NK-92 treated with Interleukin-12 subunit alpha and Interleukin-12 subunit beta, amount 100 ng/mL, for 24 hours (cell line): ENCODE measurements at regions not wholly inside any gene's neighbourhood (a gene's known extent, or its start where the extent isn't known, plus 50 kb on each side); places are given as distances from the start of the nearest gene placed in this dataset.
"Not testable (repeated sequence)": the region's sequence is repeated elsewhere in the genome, so short reads cannot be mapped to it uniquely, and the experiment has no call there.

Source experiments
- DNase-seq: peaks from one replicate; lab custom pipeline; 2025; lab: John Stamatoyannopoulos, UW

DNA sequence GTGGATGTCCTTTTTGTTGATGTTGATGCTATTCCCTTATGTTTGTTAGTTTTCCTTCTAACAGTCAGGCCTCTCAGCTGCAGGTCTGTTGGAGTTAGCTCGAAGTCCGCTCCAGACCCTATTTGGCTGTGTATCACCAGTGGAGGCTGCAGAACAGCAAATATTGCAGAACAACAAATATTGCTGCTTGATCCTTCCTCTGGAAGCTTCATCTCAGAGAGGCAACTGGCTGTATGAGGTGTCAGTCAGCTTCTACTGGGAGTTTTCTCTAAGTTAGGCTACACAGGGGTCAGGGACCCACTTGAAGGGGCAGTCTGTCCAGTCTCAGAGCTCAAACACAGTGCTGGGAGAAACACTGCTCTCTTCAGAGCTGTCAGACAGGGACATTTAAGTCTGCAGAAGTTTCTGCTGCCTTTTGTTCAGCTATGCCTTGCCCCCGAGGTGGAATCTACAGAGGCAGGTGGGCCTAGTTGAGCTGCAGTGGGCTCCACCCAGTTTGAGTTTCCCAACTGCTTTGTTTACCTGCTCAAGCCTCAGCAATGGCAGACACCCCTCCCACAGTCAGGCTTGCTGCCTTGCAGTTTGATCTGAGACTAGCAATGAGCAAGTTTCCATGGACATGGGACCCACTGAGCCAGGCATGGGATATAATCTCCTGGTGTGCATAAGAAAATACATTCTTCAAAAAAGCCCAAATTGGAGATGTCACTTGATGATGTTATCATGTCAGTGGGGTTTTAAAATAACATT lies 99.5 kb downstream of the KDM5D start:
- DNase-seq, result no peak

DNA sequence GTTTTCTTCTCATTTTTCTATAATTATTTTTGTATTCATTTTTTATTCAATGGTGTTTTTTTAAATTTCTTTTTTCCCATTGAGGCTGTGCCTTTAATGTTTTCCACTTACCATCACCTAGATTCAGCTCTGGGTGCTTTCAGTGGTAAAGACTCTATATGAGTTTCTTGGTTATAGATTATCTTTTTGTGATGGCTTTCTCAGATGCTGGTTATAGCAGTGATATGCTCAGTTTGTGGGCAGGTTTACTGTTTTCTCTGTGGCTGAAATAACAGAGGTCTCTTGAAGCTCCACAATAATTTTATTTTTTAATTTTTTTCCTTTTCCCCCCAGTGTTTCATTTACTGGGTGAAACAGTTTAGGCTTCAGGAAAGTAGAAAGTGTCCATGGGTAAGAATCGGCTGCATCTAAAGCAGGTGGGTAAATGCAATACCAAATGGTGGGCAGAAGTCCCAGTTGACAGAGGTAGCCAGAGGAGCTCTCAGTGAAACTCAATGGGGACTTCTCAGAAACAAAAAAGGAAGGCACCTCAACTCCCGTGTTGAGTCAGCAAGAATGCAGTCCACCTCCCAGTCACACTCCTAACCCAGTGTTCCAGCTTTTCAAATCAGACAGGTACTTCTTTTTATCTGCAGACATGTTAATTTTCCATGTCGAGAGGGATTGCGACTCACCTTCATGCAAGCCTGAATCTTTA lies 106.7 kb downstream of the KDM5D start:
- no peak for DNase-seq

DNA sequence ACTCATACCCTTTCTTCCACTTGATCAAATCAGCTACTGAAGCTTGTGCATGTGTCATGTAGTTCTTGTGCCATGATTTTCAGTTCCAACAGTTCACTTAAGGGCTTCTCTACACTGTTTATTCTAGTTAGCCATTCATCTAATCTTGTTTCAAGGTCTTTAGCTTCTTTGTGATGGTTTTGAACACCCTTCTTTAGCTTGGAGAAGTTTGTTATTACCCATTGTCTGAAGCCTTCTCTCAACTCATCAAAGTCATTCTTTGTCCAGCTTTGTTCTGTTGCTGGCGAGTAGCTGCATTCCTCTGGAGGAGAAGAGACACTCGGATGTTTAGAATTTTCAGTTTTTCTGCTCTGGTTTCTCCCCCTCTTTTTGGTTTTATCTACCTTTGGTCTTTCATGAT lies 115.6 kb downstream of the KDM5D start:
- DNase-seq, result no peak

DNA sequence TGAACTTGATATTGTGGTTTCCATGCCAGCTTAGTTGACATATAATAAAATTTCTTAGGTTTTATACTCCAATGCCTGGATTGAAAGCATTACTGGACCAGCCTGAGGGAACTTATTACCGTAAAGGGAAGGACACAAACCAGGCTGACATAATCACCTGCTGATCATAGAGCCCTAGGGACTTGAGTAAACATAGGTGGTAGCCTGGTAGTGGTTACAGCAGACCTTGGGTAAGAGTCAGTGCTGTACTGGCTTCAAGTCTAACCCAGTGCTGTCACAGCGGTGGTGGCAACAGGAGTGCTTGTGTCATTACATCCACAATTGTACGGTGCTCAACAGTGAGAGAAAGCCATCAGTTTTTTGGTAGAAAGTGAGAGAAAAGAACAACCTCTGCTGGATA lies 122.1 kb downstream of the KDM5D start:
- no peak for DNase-seq

DNA sequence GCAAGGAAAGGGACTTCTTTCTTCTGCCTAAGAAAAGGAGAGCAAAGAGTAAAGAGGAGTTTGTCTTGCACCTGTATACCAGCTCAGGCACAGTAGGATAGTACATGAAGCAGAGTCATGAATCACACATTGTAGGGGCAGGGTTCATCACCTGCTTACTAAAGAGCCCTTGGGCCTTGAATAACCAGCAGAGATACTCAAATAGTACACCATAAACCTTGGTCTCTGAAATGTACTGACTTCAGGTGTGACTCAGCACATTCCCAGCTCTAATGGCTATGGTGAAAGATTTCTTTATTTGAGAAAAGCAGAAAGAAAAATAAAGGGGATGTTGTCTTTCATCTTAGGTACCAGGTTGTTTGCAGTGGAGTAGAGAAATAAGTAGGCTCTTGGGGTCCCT lies 122.8 kb downstream of the KDM5D start:
- DNase-seq, result no peak

DNA sequence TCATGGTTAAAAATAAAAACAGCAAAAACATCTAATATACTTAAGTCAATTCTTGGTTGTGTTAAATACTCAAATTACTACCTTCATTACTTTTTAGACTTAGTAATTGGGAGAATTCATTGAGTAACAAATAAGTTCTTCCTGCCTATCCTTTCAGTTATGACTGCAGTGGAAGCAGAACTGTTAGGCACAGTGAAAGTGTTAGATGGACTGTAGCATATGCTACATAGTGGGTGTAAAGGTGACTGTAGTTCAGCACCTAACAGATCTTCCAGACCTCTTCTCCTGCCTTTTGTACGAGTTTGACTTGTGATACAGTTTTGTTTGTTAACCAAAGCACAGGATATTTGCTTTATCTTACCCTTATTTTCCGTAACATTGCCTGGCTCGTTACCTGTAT lies 143.4 kb downstream of the KDM5D start:
- no peak for DNase-seq

DNA sequence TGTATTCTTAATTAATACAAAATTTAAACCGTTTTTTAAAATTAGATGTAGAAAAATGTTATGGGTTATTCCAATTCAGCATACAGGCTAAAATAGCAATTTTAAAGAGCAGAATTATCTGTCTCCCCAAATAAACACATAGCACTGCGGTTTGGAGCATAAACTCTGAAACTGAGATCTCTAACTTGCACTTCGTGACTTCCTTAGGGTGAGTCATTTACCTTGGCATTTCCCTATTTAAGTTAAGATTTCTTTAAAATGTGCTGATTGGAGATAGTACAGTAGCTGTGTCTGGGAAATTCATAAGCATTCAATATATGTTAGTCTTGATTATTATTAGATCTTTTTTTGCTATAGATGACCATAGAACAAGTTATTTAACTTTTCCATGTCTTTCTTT lies 143.8 kb downstream of the KDM5D start:
- no peak for DNase-seq

DNA sequence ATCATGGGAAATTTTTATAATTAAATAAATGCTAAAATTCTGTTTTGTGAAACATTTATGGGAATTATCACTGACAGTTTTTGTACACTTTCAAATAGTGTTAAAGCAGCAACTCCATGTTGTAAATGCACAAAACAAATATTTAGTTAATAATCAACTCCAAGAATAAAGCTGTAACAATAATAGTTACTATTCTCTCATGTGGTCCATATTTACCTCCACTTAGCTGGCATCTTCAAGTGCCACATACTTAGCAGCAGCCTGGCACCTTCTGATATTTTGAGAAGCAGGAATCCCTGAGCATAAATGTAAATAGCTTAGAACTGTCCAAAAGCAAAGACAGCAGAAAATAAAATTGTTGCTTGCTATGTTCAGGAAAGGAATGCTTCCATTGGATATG lies 154.3 kb downstream of the KDM5D start:
- no peak for DNase-seq

DNA sequence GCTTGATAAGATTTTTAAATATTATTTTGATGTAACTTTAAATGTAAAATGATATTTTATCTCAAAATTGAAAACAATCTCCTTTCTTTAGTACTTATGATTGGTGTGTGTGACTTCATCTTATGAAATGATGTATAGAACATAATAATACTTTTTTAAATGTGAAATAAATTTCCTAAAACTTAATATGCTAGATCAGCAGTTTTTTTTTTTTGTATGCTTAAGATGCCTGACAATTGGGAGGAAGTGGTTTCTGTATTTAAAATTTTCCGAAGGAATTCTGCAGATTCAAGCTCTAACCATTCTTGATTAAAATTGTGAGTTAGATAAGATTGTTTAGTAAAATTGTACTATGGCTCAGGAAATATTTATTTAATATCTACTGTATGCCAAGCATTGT lies 154.9 kb downstream of the KDM5D start:
- DNase-seq, result no peak

DNA sequence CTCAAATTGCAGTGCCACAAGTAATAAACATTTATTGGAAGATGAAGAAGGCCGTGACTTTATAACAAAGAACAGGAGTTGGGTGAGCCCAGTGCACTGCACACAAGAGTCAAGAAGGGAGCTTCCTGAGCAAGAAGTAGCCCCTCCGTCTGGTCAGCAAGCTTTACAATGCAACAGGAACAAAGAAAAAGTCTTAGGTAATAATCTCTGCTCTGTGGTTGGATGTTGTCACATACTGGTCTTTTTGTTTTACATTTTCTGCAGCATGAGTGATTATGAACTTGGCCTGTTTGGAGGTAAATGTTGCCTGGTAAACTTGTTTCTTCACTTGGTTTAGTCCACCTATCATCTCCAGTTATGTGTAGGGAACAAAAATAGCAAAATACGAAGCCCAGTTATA lies 157.2 kb downstream of the KDM5D start:
- no peak for DNase-seq

DNA sequence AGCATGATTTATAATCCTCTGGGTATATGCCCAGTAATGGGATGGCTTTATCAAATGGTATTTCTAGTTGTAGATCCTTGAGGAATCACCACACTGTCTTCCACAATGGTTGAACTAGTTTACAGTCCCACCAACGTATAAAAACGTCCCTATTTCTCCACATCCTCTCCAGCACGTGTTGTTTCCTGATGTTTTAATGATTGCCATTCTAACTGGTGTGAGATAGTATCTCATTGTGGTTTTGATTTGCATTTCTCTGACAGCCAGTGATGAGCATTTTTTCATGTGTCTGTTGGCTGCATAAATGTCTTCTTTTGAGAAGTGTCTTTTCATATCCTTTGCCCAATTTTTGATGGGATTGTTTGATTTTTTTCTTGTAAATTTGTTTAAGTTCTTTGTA lies 163.5 kb downstream of the KDM5D start:
- not testable (repeated sequence) for DNase-seq

DNA sequence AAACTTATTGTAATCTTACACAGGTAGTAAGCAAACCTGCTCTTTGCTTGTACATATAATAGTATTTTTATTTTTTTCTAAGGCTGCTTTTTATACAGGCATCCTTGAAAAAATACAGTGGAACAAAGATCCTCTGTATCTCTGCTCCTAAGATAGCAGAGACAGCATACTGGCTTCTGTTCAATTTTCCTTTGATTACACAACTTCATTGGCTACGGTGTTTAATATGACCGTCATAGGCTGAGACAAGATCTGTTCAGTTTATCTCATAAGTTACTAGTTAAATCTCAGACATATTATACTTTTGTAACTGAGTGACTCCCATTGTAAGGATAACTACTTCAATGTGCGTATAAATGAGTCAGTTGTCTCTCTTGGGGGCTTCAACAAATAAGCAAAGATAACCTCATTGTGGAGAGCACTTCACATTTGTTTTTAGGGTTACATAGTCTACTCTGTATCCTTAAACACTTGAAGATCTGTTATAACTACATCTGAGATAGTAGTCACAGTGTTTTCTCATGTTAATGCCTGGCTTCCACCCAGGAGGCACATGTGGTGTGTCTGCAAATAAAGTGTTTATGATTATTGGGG lies 166.1 kb downstream of the KDM5D start:
- DNase-seq, result no peak

DNA sequence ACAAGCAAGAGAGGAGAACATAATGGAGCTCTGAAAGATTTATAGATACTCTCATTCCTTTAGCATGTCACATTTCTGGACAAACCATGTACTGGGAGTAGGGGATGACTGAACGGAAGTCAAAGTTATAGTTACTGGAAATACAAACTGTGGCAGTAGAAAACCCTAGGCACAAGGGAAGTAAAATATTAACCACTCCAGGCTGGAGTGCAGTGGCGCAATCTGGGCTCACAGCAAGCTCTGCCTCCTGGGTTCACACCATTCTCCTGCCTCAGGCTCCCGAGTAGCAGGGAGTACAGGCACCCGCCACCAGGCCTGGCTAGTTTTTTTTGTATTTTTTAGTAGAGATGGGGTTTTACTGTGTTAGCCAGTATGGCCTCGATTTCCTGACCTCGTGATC lies 167.3 kb downstream of the KDM5D start:
- DNase-seq, result no peak

DNA sequence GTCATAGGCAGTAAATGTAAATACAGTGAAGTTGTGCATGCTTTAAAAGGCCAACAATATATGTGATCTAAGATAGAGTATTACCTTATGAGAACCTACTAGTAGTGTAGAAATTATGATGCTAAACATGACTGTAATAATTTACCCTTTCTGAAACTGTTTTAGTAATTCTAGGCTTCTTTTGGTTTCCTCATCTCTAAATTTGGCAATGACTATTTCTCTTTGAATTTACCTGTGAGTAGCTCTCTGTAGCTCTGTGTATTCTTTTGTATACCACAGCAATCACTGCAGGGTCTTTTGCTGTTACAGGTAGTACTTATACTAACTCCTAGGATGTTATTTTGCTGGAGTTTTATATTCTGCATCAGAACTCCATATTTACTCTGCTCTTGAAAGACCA lies 169.6 kb downstream of the KDM5D start:
- no peak for DNase-seq

DNA sequence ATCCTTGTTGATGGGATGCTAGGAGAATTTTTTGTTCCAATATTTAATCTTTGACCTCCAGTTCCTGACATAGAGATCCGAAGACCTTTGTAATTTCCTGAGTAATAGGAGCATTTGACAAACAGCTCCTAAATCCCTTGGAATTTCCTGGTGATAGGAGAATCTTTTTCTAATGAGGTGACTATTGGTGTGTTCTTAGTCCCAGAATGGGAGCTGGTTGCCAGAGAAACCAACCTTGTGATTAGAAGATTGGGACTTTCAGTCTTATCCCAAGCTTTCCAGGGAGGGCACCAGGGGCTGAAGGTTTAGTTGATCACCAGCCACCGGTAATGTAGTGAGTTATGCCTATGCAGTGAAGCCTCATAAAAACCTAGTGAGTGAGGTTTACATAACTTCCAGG lies 170.9 kb downstream of the KDM5D start:
- DNase-seq, result no peak

DNA sequence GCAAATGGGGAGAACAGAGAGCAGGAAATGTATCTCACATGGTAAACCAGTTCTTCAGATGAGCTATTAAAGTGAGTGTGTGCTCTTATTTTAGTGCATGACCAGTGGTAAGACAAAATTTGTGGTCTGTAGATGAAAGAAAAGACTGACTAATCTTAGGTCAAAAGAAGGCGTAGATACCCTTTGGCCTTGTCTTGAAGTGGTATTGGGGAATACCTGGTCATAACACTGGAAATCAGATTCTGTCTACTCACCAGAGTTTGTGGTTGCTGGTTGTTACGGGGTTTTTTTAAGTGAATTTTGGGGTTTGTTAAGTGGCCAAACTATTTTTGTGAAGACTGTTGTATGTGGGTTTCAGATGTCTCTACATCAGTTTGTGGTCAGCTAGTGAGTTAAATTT lies 173.5 kb downstream of the KDM5D start:
- DNase-seq, result no peak

DNA sequence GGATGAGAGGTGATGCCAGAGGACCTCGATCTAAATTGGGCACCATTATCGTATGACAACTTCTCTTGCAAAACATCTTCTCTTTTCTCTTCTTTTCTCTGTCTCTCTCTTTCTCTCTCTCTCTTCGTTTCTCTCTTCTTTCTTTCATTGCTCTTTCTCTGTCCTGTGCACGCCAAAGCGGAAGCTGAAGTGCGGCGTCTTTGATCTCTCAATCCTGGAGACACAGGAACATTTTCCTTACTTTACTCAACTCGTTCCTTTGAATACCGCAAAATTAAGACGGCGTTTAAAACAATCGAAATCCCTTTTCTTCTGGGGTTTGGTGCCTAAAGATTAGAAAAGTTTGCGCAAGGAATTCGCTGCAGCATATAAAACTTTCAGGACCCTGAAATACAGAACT lies 176.6 kb downstream of the KDM5D start:
- no peak for DNase-seq

DNA sequence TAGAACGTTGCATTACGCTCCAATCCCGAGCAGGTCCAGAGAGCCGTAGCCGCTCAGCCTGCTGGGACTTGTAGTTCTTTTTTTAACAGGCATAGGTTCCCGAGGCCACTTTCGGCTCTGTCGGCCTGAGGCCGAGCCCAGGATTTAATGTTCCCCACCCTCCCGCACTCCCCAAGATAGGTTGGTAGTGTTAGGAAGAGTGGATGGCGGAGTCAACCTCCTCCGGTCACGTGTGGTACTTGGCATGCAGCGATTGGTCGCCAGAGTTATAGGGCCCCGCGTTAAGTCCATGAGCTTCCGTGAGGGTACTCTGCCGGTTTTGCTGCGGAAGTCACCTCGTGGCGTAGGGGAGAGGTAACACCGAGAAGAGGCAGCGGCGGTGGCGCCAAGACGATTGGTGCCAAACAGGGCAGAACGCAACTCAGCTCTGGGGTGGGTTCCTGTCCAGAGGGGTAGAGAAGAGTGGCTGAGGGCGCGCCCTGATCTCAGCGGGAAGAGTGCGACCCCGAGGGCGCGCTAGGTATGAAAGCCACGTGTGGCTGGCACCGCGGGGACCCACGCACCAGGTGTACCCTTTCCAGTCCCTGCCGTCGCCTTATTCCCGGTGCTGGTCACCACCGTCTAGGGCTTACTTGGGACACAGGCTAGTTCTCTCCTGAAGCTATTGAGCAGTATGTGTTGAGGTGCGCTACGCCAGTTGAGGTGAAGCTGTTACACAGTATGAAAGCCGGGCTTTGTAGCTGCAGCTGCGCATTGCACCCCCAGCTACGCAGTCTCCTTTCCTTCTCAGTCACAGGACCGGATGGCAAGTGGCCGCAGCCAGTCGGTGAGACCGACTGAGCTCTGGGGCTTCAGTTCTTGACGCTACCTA lies 177.2 kb downstream of the KDM5D start:
- peak; percentile 80 for DNase-seq

DNA sequence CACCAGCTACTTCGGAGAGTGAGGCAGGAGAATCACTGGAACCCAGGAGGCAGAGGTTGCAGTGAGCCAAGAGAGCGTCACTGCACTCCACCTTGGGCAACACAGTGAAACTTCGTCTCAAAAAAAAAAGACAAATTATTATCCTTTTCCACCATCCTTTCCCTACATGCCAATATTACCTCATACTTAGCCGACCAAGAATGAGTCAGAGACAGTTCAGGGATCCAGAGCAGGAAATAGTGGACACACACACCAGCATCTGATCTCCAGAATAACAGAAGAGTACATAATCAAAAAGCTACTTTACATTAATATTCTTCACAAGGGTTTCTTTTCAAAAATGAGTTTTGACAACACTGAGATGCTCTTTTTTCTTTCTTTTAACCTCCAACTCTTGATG lies 185.4 kb downstream of the KDM5D start:
- no peak for DNase-seq

DNA sequence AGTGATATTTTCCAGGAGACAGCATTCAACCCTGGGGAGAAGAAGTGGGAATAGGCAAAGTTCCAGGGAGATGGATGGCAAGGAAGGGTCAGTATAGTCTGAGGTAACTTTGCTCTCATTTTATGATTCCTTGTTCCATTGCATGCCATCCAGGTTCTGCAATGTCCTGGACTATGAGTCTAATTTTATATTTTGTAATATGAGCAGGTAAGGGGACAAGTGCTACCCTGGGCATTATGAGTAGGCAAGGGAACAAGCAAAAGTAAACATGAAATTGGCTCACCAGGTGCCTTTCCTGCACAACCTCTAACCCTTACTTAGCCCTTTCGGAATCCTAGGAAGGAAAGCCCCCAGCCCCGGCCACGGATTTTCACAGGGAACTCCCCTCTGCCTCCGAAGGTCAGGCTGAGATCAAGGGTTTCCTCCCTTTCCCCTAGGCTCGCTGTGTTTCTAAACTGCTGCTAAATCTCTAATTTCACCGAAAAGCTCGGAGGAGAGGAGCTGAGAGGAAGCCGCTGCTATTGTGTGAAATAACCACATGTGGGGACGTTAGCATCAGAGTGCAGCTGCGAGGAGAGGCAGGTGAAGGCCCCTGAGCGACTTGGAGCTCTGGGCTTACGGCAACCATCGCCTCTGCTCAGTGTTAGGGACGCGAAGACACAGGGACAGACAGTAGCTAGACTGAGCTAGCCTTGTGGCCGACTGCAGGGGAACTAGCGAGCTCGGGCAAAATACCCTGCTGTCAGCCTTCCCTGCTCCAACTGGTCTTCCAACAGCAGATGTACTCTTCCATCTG lies 194.7 kb downstream of the KDM5D start:
- no peak for DNase-seq

DNA sequence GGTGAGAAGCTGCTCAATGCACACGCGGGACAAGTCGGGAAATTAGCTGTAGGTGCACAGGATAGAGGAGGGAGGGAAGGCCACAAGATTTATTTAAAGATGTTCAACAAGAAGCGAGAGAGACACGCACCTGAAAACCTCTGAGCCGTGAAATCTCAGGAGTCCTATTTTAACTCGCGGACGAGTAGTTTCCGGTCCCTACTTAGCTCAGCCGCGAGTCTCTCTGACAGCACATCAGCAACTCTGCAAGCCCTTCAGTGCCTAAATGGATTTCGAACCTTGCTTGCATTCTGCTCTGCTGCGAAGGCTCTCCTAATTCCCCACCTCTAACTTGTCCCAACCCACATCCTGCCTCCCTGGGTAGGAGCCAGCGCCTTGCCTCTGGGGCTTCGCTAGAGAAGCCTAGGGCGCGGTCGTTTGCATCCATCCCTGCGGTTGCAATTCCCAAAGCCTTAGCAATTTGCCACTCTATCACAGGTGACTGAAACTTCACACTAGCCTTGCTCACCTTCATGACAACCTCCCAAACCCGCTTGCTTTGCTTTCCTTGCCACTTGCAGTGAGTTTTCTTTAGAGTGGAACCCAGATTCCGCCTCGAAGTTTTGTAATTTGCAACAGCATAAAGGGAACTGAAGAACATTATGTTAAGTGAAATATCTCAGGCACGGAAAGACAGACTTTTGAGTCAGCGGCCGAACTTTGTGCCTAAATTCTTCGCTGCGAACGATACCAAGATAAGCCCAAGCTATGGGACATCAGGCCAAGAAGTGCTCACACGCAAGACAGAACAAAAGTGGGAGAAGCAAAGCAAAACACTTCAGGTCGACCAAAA lies 202.8 kb downstream of the KDM5D start:
- no peak for DNase-seq
